Activated CD4-positive, alpha-beta T cell treated with anti-CD3 and anti-CD28 coated beads, Interleukin-2, Interleukin-4, amounts not matched to agents 100 ng/mL and 50 ng/mL, durations not matched to agents 16 hours and 8 hours (primary cell): ENCODE measurements at regions not wholly inside any gene's neighbourhood (a gene's known extent, or its start where the extent isn't known, plus 50 kb on each side); places are given as distances from the start of the nearest gene placed in this dataset.
"Not testable (repeated sequence)": the region's sequence is repeated elsewhere in the genome, so short reads cannot be mapped to it uniquely, and the experiment has no call there.

ENCODE experiments used
- DNase-seq: peaks from one replicate; pipeline ENCODE4 v3.0.0-alpha.2; 2020; ENCODE audit warnings: low spot score

GRCh38 chr2:172260336-172260735 lies 157.6 kb upstream of the DLX2 start:
- no peak for DNase-seq

GRCh38 chr2:172261292-172261691 lies 158.6 kb upstream of the DLX2 start:
- DNase-seq = no peak

GRCh38 chr2:172262486-172262885 lies 159.8 kb upstream of the DLX2 start:
- DNase-seq = no peak

GRCh38 chr2:172264820-172265219 lies 162.1 kb upstream of the DLX2 start:
- not testable (repeated sequence) for DNase-seq

- not testable (repeated sequence) for DNase-seq
Measured at GRCh38 chr2:172269507-172270244, 157.7 kb upstream of the ITGA6 start.

GRCh38 chr2:172270278-172271079 lies 156.9 kb upstream of the ITGA6 start:
- no peak for DNase-seq

GRCh38 chr2:172273910-172274571 lies 153.3 kb upstream of the ITGA6 start:
- no peak for DNase-seq

- DNase-seq = no peak
Measured at GRCh38 chr2:172275239-172275638, 152.1 kb upstream of the ITGA6 start.

- no peak for DNase-seq
Measured at GRCh38 chr2:172276961-172277360, 150.4 kb upstream of the ITGA6 start.

- DNase-seq = no peak
Measured at GRCh38 chr2:172278667-172279066, 148.7 kb upstream of the ITGA6 start.

- DNase-seq = no peak
Measured at GRCh38 chr2:172279214-172279613, 148.2 kb upstream of the ITGA6 start.

GRCh38 chr2:172279813-172280212 lies 147.6 kb upstream of the ITGA6 start:
- no peak for DNase-seq

- DNase-seq = no peak
Measured at GRCh38 chr2:172280571-172281361, 146.6 kb upstream of the ITGA6 start.

GRCh38 chr2:172281648-172282570 lies 145.5 kb upstream of the ITGA6 start:
- no peak for DNase-seq

- DNase-seq = no peak
Measured at GRCh38 chr2:172282944-172283343, 144.4 kb upstream of the ITGA6 start.

GRCh38 chr2:172283476-172283875 lies 143.9 kb upstream of the ITGA6 start:
- DNase-seq = no peak

- no peak for DNase-seq
Measured at GRCh38 chr2:172284209-172284608, 143.2 kb upstream of the ITGA6 start.

GRCh38 chr2:172285010-172285621 lies 142.3 kb upstream of the ITGA6 start:
- no peak for DNase-seq

- no peak for DNase-seq
Measured at GRCh38 chr2:172285760-172286159, 141.6 kb upstream of the ITGA6 start.

GRCh38 chr2:172287190-172287589 lies 140.2 kb upstream of the ITGA6 start:
- DNase-seq = no peak
